Endothelial cell of umbilical vein (primary cell): ENCODE measurements at regions not wholly inside any gene's neighbourhood (a gene's known extent, or its start where the extent isn't known, plus 50 kb on each side); places are given as distances from the start of the nearest gene placed in this dataset.

Experiments
- BruUV-seq: library from RNA; stranded (reverse); fragments of 400-500 nt; replicated peaks from 2 replicates; lab custom pipeline; 2021; lab: Mats Ljungman, UMichigan
- CTCF ChIA-PET: fragments of 300-600, 350-600 bp; sonication (Branson Sonifier 250); formaldehyde crosslinking; loops from one replicate; lab custom pipeline; 2021; ENCODE audit warnings: antibody characterized with exemption, inconsistent platforms; lab: Charles Lee
- POLR2A ChIA-PET: fragments of 300-600, 350-600 bp; sonication (Branson Sonifier 250); formaldehyde crosslinking; loops from one replicate; lab custom pipeline; 2021; ENCODE audit warnings: antibody characterized with exemption, inconsistent platforms; lab: Charles Lee
- DNase-seq: peaks from one replicate; pipeline ENCODE4 v3.0.0-alpha.2; 2011; ENCODE audit warnings: low read depth, low spot score
- FAIRE-seq: peaks from 2 replicates; lab custom pipeline; 2011; peaks lifted over from hg19 to GRCh38; lab: Jason Lieb, UNC
- H2AFZ ChIP-seq: 2 replicates; pipeline ENCODE4 v1.6.0; 2012; ENCODE audit warnings: low read depth, low read length, control low read depth, inconsistent platforms
- H3K27ac ChIP-seq: 2 replicates; pipeline ENCODE4 v1.5.1; 2011; ENCODE audit warnings: low read depth, mild to moderate bottlenecking, control low read depth, low read length, moderate library complexity; ENCODE audit not compliant: insufficient read depth
- H3K27me3 ChIP-seq, 2 experiments: 2 replicates each; pipeline versions ENCODE4 v1.6.0 to v1.6.1; 2011; ENCODE audit warnings: low read length in 2 of 2, mixed read lengths in 1 of 2; ENCODE audit not compliant: control insufficient read depth in 2 of 2, insufficient read depth in 2 of 2
- H3K36me3 ChIP-seq, 2 experiments: 2 replicates in 1 of 2; 3 replicates in 1 of 2; pipeline ENCODE4 v1.5.1; 2011; ENCODE audit warnings: low read length in 2 of 2, mild to moderate bottlenecking in 1 of 2, moderate library complexity in 1 of 2; ENCODE audit not compliant: control insufficient read depth in 2 of 2, insufficient read depth in 2 of 2; ENCODE audit errors: extremely low read depth in 1 of 2
- H3K4me1 ChIP-seq: 3 replicates; pipeline ENCODE4 v1.5.1; 2011; ENCODE audit warnings: mild to moderate bottlenecking, low read length; ENCODE audit not compliant: control insufficient read depth, insufficient read depth; ENCODE audit errors: extremely low read depth
- H3K4me2 ChIP-seq: 2 replicates; pipeline ENCODE4 v1.6.1; 2011; ENCODE audit warnings: low read length, control low read depth, mixed read lengths; ENCODE audit not compliant: insufficient read depth
- H3K4me3 ChIP-seq, 3 experiments: fragments of 200-600 bp in 1 of 3; sonication (generic), shearing (Covaris generic) in 1 of 3; replicated peaks in 1 of 3; 2 replicates each; pipeline ENCODE4 v1.5.1; 2011 to 2016; ENCODE audit warnings: control low read depth in 3 of 3, low read length in 3 of 3, mild to moderate bottlenecking in 2 of 3, inconsistent platforms in 1 of 3, low read depth in 1 of 3, moderate library complexity in 1 of 3; ENCODE audit not compliant: insufficient read depth in 1 of 3
- H3K79me2 ChIP-seq: 2 replicates; pipeline ENCODE4 v1.6.0; 2012; ENCODE audit warnings: low read length, inconsistent platforms; ENCODE audit not compliant: control insufficient read depth, insufficient read depth
- H3K9ac ChIP-seq: replicated peaks from 2 replicates; pipeline ENCODE3; 2011; ENCODE audit warnings: low read length, control low read depth; ENCODE audit not compliant: insufficient read depth; ENCODE audit errors: extremely low read depth
- H3K9me1 ChIP-seq: replicated peaks from 3 replicates; pipeline ENCODE4 v1.6.0; 2011; ENCODE audit warnings: mild to moderate bottlenecking, low read length; ENCODE audit not compliant: control insufficient read depth, insufficient read depth; ENCODE audit errors: extremely low read depth
- H3K9me3 ChIP-seq: replicated peaks from 2 replicates; pipeline ENCODE4 v1.5.1; 2012; ENCODE audit warnings: low read length, inconsistent platforms; ENCODE audit not compliant: control insufficient read depth, insufficient read depth
- H4K20me1 ChIP-seq: replicated peaks from 2 replicates; pipeline ENCODE3; 2011; ENCODE audit warnings: mild to moderate bottlenecking, low read length; ENCODE audit not compliant: control insufficient read depth, insufficient read depth; ENCODE audit errors: extremely low read depth
- CTCF ChIP-seq, 2 donors: IDR thresholded peaks; 1 replicate in 1 of 2; 2 replicates in 1 of 2; pipeline ENCODE4 v1.5.1; 2011; ENCODE audit warnings: low read length in 2 of 2, mild to moderate bottlenecking in 2 of 2, moderate library complexity in 2 of 2, control low read depth in 1 of 2, inconsistent platforms in 1 of 2, low read depth in 1 of 2; ENCODE audit not compliant: insufficient read depth in 1 of 2; ENCODE audit errors: extremely low read depth in 1 of 2
- EZH2 ChIP-seq: IDR thresholded peaks from 2 replicates; pipeline ENCODE4 v1.6.1; 2012; ENCODE audit warnings: borderline replicate concordance, low read depth, mild to moderate bottlenecking, moderate library complexity, low read length, inconsistent platforms; ENCODE audit not compliant: severe bottlenecking
- FOS ChIP-seq: IDR thresholded peaks from 2 replicates; pipeline ENCODE4 v1.6.1; 2011; ENCODE audit warnings: mild to moderate bottlenecking, low read length, moderate library complexity, borderline replicate concordance; ENCODE audit not compliant: insufficient read depth
- GATA2 ChIP-seq: IDR thresholded peaks from 2 replicates; pipeline ENCODE4 v1.7.0; 2011; ENCODE audit warnings: low read depth, mild to moderate bottlenecking, moderate library complexity, mixed read lengths, low read length; ENCODE audit not compliant: insufficient read length, insufficient read depth
- JUN ChIP-seq: IDR thresholded peaks from 2 replicates; pipeline ENCODE4 v1.6.1; 2011; ENCODE audit warnings: borderline replicate concordance, low read depth; ENCODE audit not compliant: insufficient read length, insufficient read depth
- MYC ChIP-seq: IDR thresholded peaks from one replicate; pipeline ENCODE4 v1.6.1; 2011; ENCODE audit warnings: mild to moderate bottlenecking, low read depth, low read length
- POLR2A ChIP-seq: IDR thresholded peaks from 2 replicates; pipeline ENCODE4 v1.6.1; 2012; ENCODE audit warnings: low read depth, mild to moderate bottlenecking, control low read depth, low read length
- dilution Hi-C: fragments of 300-500 bp; cut with MboI; formaldehyde crosslinking; loops from one replicate; pipeline ENCODE4 v1.15.0; 2019; ENCODE audit warnings: low sequenced_read_pairs; ENCODE audit not compliant: extremely low pct_ligation_motif_present
- intact Hi-C: fragments of 100-400 bp; cut with micrococcal nuclease; formaldehyde crosslinking; loops from one replicate; pipeline ENCODE4 v1.10.0; 2022
- TF ChIP-seq, protein P1 (sequence below): IDR thresholded peaks from 2 replicates; pipeline ENCODE4 v1.6.1; 2011; ENCODE audit not compliant: insufficient read depth, insufficient read length

DNA sequence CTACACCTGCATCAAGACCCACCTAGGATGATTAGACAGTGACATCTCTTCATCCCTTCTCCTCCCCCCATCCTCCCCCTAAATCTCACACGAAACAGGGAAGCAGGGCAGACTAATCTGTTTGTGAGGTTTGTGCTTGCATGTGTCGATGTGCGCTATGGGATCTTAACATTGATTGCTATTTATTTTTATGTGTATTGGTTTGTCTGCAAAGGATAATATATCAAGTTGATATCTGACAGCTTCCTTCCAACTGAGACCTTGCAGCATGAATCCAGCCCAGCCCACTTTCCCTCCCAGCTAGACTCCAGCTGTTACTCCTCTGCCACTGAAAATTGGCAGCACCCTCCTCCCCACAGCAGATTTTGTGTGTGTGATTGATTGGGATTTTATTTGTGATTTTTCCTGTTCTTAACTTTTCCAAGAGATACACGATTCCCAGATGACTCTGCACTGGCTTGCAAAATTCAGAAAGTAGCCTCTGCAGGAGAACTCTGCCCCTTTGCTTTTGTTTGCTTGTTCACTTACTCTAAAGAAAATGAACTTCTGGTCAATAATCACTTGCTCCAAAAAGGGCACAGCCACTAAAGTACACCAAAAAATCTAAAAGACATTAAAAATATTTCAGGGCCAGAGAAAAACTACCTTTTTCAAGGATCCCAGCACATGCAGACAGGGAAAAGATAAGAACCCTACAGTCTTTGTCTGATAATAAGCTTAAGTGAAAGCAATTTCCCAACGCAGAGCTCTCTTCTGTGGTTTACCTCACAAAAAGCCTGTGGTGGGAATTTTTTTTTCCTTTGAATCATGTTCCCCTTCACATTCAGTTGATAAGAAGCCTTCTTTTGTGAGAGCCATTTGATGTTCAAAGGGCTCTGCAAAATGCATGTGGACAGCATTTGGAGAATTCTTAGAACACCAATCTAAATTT lies 222.1 kb downstream of the RPS29 start:
- no peaks in the 10 kb centered on the region for H4K20me1 ChIP-seq
- H3K9ac ChIP-seq = no peak overlapping the region
- no peaks in the 10 kb centered on the region for H3K79me2 ChIP-seq
- dilution Hi-C loops (no loop called here), intact Hi-C loops (no loop called here)
- no peaks in the 10 kb centered on the region for H3K27me3 ChIP-seq
- no peak overlapping the region for H3K4me3 ChIP-seq
- no peaks in the 10 kb centered on the region for H3K9me3 ChIP-seq
- H2AFZ ChIP-seq = no peak overlapping the region
- TF ChIP-seq POLR2A (no peak), JUN (no peak), CTCF (IDR thresholded peaks at IDR 0.05; ENCODE audit: extremely low read depth in 1 of 2, insufficient read depth in 1 of 2, low read depth in 1 of 2, low read length in 2 of 2) (no peak), MYC (no peak)
- FAIRE-seq = no peak
- BruUV-seq = no TSS peak
- DNase-seq = no peak
- H3K27ac ChIP-seq = no peak overlapping the region
- H3K9me1 ChIP-seq = no peaks in the 10 kb centered on the region
- ChIA-PET CTCF (no interaction called here), POLR2A (no interaction called here)
- H3K4me2 ChIP-seq = no peak overlapping the region
- no peaks in the 10 kb centered on the region for H3K36me3 ChIP-seq
- no peaks in the 10 kb centered on the region for H3K4me1 ChIP-seq

DNA sequence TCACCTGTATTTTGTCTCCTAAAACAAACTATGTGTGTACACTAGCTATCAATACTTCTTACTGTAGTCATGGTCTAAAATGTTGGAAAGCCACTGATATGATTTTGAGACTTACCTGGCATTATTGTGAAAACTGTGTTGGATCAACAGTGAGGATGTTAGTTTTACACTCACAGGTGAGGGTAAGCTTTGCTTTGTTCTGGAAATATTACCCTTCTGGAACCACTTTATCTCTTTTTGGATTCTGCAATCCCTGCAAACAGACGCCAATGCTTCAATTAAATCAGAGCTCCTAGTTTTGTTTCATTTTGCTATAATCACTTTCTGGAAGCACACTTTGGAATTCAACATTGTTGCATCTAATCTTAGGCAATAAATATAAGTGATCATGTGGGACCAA lies 223.3 kb downstream of the RPS29 start:
- Histone ChIP-seq H3K36me3 (no peaks in the 10 kb centered on the region), H3K27me3 (no peaks in the 10 kb centered on the region), H2AFZ (no peak overlapping the region), H3K9ac (no peak overlapping the region), H3K4me2 (no peak overlapping the region), H3K9me1 (no peaks in the 10 kb centered on the region), H3K79me2 (no peaks in the 10 kb centered on the region), H3K4me1 (no peaks in the 10 kb centered on the region), H4K20me1 (no peaks in the 10 kb centered on the region), H3K4me3 (no peak overlapping the region), H3K27ac (no peak overlapping the region), H3K9me3 (no peaks in the 10 kb centered on the region)
- dilution Hi-C loops (no loop called here), intact Hi-C loops (no loop called here)
- DNase-seq (no peak), FAIRE-seq (no peak)
- BruUV-seq = no TSS peak
- TF ChIP-seq FOS (no peak), EZH2 (no peak), MYC (no peak), GATA2 (no peak), POLR2A (no peak), CTCF (IDR thresholded peaks at IDR 0.05; ENCODE audit: extremely low read depth in 1 of 2, insufficient read depth in 1 of 2, low read depth in 1 of 2, low read length in 2 of 2) (no peak)
- TF ChIP-seq, protein P1, sequence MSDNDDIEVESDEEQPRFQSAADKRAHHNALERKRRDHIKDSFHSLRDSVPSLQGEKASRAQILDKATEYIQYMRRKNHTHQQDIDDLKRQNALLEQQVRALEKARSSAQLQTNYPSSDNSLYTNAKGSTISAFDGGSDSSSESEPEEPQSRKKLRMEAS = no peak
- CTCF ChIA-PET = no interaction called here
- POLR2A ChIA-PET = no interaction called here
